Dendritic cell treated with granulocyte-macrophage colony-stimulating factor and Interleukin-4, amounts not matched to agents 40 ng/mL and 50 ng/mL, for 4 days (primary cell): ENCODE measurements at regions not wholly inside any gene's neighbourhood (a gene's known extent, or its start where the extent isn't known, plus 50 kb on each side); places are given as distances from the start of the nearest gene placed in this dataset.
"Not testable (repeated sequence)": the region's sequence is repeated elsewhere in the genome, so short reads cannot be mapped to it uniquely, and the experiment has no call there.

Experiments used
- H3K27ac Mint-ChIP-seq: one replicate; pipeline ENCODE4 v1.8.0; 2022; ENCODE audit warnings: mild to moderate bottlenecking, mixed read lengths
- H3K27me3 Mint-ChIP-seq: one replicate; pipeline ENCODE4 v1.8.0; 2022; ENCODE audit warnings: mild to moderate bottlenecking, mixed read lengths
- H3K36me3 Mint-ChIP-seq: one replicate; pipeline ENCODE4 v1.8.0; 2022; ENCODE audit warnings: low read depth, mixed read lengths
- H3K4me1 Mint-ChIP-seq: one replicate; pipeline ENCODE4 v1.8.0; 2022; ENCODE audit warnings: low read depth, mixed read lengths
- H3K4me3 Mint-ChIP-seq: one replicate; pipeline ENCODE4 v1.8.0; 2022; ENCODE audit warnings: mild to moderate bottlenecking, moderate library complexity, mixed read lengths
- H3K9me3 Mint-ChIP-seq: one replicate; pipeline ENCODE4 v1.8.0; 2022; ENCODE audit warnings: mixed read lengths
- intact Hi-C: fragments of 100-400 bp; cut with micrococcal nuclease; formaldehyde crosslinking; loops from one replicate; pipeline ENCODE4 v1.15.0; 2022

- Mint-ChIP-seq H3K27ac (no peak overlapping the region), H3K27me3 (no peaks in the 10 kb centered on the region), H3K9me3 (peaks cover 13% of the 10 kb centered on the region), H3K4me3 (no peak overlapping the region), H3K36me3 (peaks cover 6% of the 10 kb centered on the region), H3K4me1 (peaks cover 6% of the 10 kb centered on the region)
- intact Hi-C loops, result no loop called here
Measured at GRCh38 chr5:91243852-91244251, 139.3 kb downstream of the ARRDC3 start.

DNA sequence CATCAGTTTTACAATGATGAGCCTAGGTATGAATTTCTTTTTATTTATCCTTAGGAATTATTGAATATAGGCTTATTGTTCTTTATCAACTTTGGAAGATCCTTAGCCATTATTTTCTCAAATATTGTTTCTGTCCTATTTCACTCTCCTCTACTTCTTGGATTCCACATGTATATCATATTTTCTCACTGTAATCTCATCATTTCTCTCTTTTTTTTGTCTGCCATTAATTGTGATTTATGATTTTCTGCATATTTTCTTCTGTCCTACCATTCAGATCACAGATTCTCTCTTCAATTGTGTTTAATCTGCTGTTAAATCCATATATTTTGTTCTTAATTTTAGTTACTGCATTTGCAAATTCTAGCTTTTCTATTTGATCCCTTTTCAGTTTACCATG, 139.8 kb downstream of the ARRDC3 start:
- Mint-ChIP-seq H3K27ac (no peak overlapping the region), H3K4me1 (peaks cover 2% of the 10 kb centered on the region), H3K4me3 (no peak overlapping the region), H3K9me3 (peaks cover 13% of the 10 kb centered on the region), H3K36me3 (peaks cover 6% of the 10 kb centered on the region), H3K27me3 (no peaks in the 10 kb centered on the region)
- intact Hi-C loops, result no loop called here

GRCh38 chr5:91241460-91241859, 141.7 kb downstream of the ARRDC3 start:
- H3K4me1 Mint-ChIP-seq, intact Hi-C loops, H3K36me3 Mint-ChIP-seq, H3K4me3 Mint-ChIP-seq, H3K27me3 Mint-ChIP-seq, H3K27ac Mint-ChIP-seq: not testable (repeated sequence)
- peaks cover 13% of the 10 kb centered on the region for H3K9me3 Mint-ChIP-seq

GRCh38 chr5:91240175-91240574, 142.9 kb downstream of the ARRDC3 start:
- Mint-ChIP-seq H3K4me3 (no peak overlapping the region), H3K4me1 (no peaks in the 10 kb centered on the region), H3K9me3 (peaks cover 13% of the 10 kb centered on the region), H3K27me3 (no peaks in the 10 kb centered on the region), H3K27ac (no peak overlapping the region), H3K36me3 (peaks cover 6% of the 10 kb centered on the region)
- intact Hi-C loops, result no loop called here

DNA sequence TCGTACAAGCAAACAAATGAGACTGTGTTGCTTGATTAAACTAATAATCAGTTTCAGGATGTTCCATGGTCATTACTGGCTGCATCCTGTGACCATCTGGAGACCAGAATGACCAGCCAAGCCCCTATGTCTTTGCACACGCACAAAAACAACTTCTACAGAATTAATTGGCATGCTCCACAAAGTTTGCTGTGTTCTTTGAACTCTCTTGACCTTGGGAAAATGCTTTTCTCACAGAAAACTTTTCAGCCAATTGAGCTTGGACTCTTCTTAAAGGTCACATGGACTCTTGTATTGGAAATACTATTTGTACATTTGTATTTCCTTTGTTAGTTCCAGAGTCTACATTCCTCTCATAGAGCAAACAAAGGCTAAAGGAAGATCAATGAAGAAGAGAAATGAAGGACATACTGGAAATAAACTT, 147.8 kb downstream of the ARRDC3 start:
- H3K27ac Mint-ChIP-seq, result no peak overlapping the region
- intact Hi-C loops, result no loop called here
- no peak overlapping the region for H3K4me3 Mint-ChIP-seq
- H3K9me3 Mint-ChIP-seq, result peaks cover under 1% of the 10 kb centered on the region
- H3K4me1 Mint-ChIP-seq, result peaks cover 10% of the 10 kb centered on the region
- H3K27me3 Mint-ChIP-seq, result no peaks in the 10 kb centered on the region
- no peaks in the 10 kb centered on the region for H3K36me3 Mint-ChIP-seq

DNA sequence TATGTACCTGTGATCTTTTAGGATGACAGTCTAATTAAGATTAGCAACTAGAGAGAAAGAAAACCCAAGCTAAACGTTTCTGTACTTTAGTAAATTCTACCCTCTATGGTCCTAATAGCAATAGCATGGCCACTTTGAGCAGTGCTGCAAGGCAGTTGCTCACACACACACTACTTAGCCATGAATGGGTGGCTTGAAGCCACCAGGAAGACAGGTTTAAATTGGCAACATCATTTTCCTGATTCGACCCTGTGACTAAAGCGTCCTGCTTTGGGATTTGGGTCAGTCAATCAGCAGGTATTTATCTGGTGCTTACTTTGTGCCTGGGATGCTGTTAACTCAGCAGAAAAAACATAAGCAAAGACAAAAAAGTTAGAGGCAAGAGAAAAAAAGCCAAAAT, 150.6 kb downstream of the ARRDC3 start:
- Mint-ChIP-seq H3K4me1 (peaks cover 10% of the 10 kb centered on the region), H3K4me3 (no peak overlapping the region), H3K27ac (no peak overlapping the region), H3K9me3 (peaks cover 15% of the 10 kb centered on the region), H3K27me3 (no peaks in the 10 kb centered on the region), H3K36me3 (peaks cover 10% of the 10 kb centered on the region)
- intact Hi-C loops, result no loop called here

DNA sequence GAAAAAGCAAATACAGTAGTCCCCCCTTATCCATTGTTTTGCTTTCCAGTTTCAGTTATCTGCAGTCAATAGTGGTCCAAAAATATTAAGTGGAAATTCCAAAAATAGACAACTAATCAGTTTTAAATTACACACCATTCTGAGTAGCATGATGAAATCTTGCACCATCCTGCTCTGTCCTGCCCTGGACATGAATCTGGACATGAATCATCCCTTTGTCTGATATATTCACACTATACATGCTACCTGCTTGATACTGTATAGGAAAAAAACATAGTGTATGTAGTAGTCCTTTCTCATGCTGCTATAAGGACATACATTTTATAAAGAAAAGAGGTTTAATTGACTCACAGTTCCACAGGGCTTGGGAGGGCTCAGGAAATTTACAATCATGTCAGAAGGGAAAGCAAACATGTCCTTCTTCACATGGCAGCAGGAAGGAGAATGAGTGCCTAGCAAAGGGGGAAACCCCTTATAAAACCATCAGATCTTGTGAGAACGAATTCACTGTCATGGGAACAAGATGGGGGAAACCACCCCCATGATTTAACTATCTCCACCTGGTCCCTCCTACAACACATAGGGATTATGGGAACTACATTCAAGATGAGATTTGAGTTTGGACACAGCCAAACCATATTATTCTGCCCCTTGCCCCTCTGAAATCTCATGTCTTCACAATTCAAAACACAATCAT, 153.9 kb downstream of the ARRDC3 start:
- Mint-ChIP-seq H3K4me3 (no peak overlapping the region), H3K27ac (no peak overlapping the region), H3K36me3 (peaks cover 10% of the 10 kb centered on the region), H3K27me3 (no peaks in the 10 kb centered on the region), H3K4me1 (peaks cover 17% of the 10 kb centered on the region), H3K9me3 (peaks cover 15% of the 10 kb centered on the region)
- intact Hi-C loops, result no loop called here

GRCh38 chr5:91228188-91228587, 154.9 kb downstream of the ARRDC3 start:
- intact Hi-C loops, result no loop called here
- Mint-ChIP-seq H3K27ac (no peak overlapping the region), H3K4me1 (peaks cover 17% of the 10 kb centered on the region), H3K9me3 (peaks cover 15% of the 10 kb centered on the region), H3K27me3 (no peaks in the 10 kb centered on the region), H3K4me3 (no peak overlapping the region), H3K36me3 (peaks cover 10% of the 10 kb centered on the region)

GRCh38 chr5:91225848-91226686, 157.1 kb downstream of the ARRDC3 start:
- Mint-ChIP-seq H3K36me3 (peaks cover 10% of the 10 kb centered on the region), H3K9me3 (peaks cover 15% of the 10 kb centered on the region), H3K4me1 (peaks cover 13% of the 10 kb centered on the region), H3K27ac (no peak overlapping the region), H3K4me3 (no peak overlapping the region), H3K27me3 (no peaks in the 10 kb centered on the region)
- intact Hi-C loops, result no loop called here

DNA sequence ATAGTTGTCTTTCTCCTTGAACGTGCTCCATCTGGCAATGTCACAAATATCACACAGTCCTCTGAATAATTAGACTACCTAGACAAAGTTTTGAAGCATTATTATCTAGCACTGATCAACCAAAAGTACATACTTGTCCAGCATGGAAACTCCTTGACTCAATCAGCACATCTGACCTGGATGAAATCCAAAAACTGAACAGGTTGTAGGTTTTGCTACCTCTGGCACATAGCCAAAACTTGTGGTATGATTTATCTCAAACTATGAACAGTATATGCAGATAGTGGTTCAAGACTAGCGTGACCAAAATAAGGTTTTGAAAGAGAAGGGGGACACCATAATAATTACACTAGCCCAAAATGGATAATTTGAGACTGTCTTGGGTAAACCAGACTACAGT, 158.1 kb downstream of the ARRDC3 start:
- Mint-ChIP-seq H3K4me1 (peaks cover 9% of the 10 kb centered on the region), H3K4me3 (no peak overlapping the region), H3K9me3 (peaks cover 12% of the 10 kb centered on the region), H3K27me3 (no peaks in the 10 kb centered on the region), H3K27ac (no peak overlapping the region), H3K36me3 (peaks cover 8% of the 10 kb centered on the region)
- intact Hi-C loops, result no loop called here

GRCh38 chr5:91224456-91224855, 158.7 kb downstream of the ARRDC3 start:
- peaks cover 2% of the 10 kb centered on the region for H3K36me3 Mint-ChIP-seq
- H3K27ac Mint-ChIP-seq, result no peak overlapping the region
- H3K9me3 Mint-ChIP-seq, result peaks cover 6% of the 10 kb centered on the region
- intact Hi-C loops, result no loop called here
- no peaks in the 10 kb centered on the region for H3K27me3 Mint-ChIP-seq
- H3K4me3 Mint-ChIP-seq, result no peak overlapping the region
- peaks cover 14% of the 10 kb centered on the region for H3K4me1 Mint-ChIP-seq

GRCh38 chr5:91223886-91224285, 159.2 kb downstream of the ARRDC3 start:
- no peaks in the 10 kb centered on the region for H3K36me3 Mint-ChIP-seq
- H3K27ac Mint-ChIP-seq, result no peak overlapping the region
- H3K9me3 Mint-ChIP-seq, result peaks cover under 1% of the 10 kb centered on the region
- no peak overlapping the region for H3K4me3 Mint-ChIP-seq
- no peaks in the 10 kb centered on the region for H3K27me3 Mint-ChIP-seq
- peaks cover 20% of the 10 kb centered on the region for H3K4me1 Mint-ChIP-seq
- intact Hi-C loops, result no loop called here

DNA sequence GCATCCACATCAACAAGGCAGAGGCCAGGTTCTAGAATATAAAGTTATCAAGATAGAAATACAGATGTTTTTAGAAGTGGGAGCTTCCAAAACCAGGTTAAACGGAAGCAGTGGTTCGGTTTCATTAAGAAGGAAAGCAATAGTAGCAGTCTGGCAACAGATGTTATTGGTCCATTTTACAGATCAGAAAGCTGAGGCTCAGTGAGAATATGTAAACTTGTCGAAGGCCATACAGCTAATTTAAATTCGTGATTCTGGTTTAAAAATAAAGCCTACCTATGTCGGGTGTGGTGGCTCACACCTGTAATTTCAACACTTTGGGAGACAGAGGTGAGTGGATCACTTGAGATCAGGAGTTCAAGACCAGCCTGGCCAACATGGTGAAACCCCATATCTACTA, 160.6 kb downstream of the ARRDC3 start:
- Mint-ChIP-seq H3K9me3 (peaks cover 2% of the 10 kb centered on the region), H3K27me3 (no peaks in the 10 kb centered on the region), H3K4me3 (no peak overlapping the region), H3K36me3 (no peaks in the 10 kb centered on the region), H3K27ac (no peak overlapping the region), H3K4me1 (peaks cover 27% of the 10 kb centered on the region)
- intact Hi-C loops, result no loop called here

DNA sequence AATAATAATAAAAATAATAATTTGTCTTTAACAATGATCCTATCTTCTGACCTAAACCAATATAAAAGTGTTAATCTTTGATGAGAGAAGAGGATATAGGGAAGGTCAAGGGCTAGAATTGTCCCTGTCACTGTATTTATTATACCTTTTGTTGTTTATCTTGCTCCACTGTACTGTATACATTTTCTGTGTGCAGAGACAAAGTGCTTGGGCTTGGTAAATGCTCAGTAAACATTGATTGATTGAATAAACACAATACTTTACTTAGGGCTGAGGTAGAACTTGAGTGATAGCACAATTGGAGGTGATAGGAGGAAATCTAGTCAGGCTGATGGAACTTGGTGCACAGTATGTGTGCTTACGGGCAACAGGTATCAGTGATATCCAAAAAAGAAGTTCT, 161.2 kb downstream of the ARRDC3 start:
- Mint-ChIP-seq H3K4me3 (no peak overlapping the region), H3K27me3 (no peaks in the 10 kb centered on the region), H3K36me3 (no peaks in the 10 kb centered on the region), H3K27ac (no peak overlapping the region), H3K4me1 (peaks cover 33% of the 10 kb centered on the region), H3K9me3 (peaks cover 8% of the 10 kb centered on the region)
- intact Hi-C loops, result no loop called here
